GM19463 (cell line): ENCODE measurements at regions not wholly inside any gene's neighbourhood (a gene's known extent, or its start where the extent isn't known, plus 50 kb on each side); places are given as distances from the start of the nearest gene placed in this dataset.
A peak's percentile ranks its signal among the peaks of the same experiment; 100 is the strongest.

ENCODE experiments used
- ATAC-seq: cut with Tn5 transposase; IDR thresholded peaks from one replicate; pipeline ENCODE4 v1.9.1; 2021; ENCODE audit warnings: mild to moderate bottlenecking, moderate library complexity; ENCODE audit not compliant: unreplicated experiment

DNA sequence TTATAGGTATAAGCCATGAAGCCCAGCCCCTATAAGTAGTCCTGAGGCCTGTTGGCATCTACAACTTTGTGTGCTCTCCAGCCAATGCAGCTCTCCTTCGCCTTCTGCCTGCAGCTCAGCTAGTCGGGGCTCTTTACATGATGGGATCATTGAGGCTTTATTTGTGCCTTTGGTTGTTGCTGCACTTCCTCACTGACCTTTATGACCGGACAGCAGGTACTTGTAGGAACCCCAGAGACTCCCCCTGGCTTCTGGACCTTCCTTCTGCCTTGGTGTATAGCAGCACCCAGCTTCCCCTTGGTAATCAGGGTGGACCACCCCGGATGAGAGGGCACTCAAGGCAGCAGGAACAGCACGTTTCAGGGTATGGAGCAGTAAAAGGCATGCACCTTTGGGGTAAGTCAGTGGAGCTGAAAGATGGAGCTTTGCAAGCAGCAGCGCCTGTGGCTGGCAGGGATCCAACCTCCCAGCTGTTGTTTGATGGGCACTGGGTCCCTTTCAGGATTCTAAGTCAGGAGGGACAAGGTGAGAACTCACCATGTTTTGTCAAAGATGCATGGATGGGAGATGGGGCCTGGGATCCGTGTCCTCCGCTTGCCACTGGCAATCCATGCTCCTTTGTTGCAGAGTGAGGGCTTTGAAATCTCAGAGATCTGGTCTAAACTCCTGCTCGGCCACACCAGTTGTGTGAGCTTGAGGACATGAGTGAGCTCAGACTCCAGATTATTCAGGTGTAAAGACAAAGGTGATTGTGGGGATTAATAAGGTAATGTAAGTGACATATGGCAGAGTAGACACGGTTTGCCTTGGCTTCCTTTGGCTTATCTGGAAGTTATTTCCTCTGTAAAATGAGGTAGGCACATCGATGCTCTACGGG lies 65.1 kb upstream of the KLF13 start:
- ATAC-seq, result no peak

- no peak for ATAC-seq
Measured at GRCh38 chr15:31262143-31262530, 64.5 kb upstream of the KLF13 start.

DNA sequence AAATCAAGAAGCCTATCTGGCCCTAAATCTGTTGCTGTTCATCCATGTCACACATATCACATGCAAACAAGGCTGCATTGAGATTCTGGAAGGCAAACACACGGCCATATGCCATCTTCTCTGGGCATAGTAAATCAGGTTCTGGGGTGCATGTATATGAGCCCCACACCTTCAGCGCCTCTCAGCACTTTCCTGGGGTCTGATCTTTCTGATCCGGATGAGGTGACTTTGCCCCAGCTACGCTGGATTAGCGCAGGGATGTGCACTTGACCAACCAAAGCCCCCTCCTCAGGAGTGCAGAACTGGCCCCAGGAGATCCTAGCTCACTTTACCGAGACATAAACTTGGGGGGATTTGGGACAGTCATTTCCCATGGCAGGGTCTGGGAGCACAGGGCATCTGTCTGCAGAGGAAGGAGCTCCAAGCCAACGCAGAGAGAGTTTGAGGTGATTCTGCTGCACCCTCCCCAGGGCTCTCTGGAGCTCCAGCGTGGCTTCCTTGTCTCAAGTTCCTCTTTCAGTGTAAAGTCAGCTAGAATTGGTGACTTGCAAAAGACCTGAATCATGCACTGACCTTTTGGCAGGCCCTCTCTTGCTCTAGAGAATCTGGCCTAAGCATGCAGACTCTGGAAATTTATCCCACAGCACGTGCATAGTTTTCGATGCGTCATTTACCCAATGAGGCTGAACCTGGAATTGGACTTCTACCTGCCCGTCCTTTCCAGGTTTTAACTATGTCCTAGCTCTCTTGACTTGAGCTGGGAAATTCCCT lies 63.5 kb upstream of the KLF13 start:
- peak; percentile 18 for ATAC-seq

- ATAC-seq, result peak; percentile 36
Measured at GRCh38 chr15:31263751-31264558, 62.7 kb upstream of the KLF13 start.

DNA sequence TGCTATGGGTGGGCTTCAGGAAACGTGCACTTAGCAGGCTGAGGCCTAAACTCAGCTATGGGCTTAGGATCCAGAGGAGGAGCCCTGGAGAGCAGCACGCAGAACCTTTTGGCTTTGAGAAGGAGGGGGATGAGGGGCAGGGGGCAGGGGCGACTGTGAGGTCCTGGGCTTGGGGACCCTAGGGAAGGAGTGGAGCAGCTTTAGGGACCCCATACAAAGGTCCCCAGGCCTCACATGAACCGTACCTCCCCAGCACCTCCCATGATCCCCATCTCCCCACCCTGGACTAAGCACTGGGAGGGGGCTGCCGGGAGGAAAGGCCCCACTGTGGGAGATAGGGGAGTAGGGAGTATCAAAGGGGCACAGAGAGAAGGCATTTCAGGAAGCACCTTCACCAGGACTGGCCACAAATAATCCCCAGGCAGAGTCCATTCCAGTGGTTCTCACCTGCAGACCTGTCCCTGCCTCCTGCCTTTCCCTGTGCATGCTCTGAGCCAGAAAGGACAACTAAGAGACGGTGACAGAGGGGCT lies 62.0 kb upstream of the KLF13 start:
- no peak for ATAC-seq

DNA sequence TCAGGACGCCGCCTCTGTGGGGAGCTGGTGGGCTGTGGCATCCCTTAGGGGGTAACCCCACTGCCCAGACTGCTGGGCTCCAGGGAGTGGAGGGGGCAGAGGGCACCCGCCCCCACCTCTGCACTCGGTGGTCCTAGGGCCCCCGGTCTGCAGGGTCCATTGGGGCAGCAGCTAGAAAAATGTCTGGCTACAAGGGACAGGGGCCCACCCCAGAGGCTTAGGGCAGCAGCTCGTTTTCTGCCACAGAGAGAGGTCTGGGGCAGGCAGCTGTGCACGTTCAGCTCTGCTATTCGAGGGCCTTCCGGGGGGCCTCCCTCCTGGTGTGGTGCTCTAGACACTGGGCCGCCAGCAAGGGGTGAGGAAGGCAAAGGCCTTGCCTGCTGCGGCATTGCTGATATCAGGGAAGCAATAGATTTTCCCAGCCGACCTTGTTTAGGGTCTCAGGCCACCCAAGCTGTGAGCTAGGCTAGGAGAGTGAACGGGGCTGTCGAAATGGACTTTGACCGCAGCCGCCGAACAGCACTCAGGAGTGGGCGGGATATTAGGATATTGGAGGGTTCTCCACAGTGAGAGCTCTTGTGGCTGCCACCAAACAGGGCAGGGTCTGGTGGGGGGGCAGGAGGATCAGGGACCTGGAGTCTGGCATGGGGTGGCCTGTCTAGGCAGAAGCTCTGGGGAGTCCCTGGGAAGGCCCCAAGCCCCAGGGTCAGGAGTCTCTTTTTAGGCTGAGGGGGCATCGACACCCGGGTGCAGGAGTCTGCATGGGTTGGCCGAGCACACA lies 61.4 kb upstream of the KLF13 start:
- peak; percentile 4 for ATAC-seq

- peak; percentile 50 for ATAC-seq
Measured at GRCh38 chr15:31265871-31266711, 60.5 kb upstream of the KLF13 start.

- peak; percentile 9 for ATAC-seq
Measured at GRCh38 chr15:31266712-31267111, 59.9 kb upstream of the KLF13 start.

- no peak for ATAC-seq
Measured at GRCh38 chr15:31267161-31268107, 59.2 kb upstream of the KLF13 start.

GRCh38 chr15:31268108-31268501 lies 58.5 kb upstream of the KLF13 start:
- ATAC-seq, result no peak

GRCh38 chr15:31268911-31269784 lies 57.5 kb upstream of the KLF13 start:
- no peak for ATAC-seq

DNA sequence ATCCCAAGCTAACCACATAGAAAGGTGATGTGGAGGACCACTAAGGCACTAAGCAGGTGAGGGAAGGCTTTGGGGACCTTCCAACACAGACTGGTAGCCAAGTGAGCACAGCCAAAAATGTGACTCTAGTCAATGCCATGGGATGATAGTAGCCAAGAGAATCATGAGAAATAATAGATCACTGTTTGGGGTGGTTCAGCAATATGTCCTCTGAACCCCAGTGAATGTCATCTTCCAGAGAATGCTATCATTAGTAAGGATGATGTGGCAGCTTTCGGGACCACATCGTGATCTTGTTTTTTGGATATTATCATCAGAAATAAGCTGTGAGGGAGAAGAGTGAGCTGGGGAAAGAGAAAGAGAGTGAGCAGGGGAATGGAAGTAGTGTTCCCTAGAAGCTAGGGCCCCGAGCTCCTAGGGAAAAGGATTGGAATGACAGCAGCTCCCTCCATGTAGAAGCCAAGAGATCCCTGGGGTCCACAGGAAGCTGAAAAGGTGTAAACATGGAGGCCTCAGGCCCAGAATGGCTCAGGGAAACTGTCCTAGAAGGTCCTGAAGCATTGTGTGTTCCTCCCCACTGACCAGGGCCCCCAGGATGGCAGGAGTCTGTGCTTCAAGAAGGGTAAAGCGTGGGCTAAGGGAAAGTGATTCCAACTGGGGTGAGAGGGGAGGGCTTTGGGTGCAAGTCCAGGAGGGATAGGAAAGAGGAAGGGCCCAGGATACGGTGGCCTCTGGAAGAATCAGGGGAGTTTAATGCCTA lies 56.6 kb upstream of the KLF13 start:
- no peak for ATAC-seq

DNA sequence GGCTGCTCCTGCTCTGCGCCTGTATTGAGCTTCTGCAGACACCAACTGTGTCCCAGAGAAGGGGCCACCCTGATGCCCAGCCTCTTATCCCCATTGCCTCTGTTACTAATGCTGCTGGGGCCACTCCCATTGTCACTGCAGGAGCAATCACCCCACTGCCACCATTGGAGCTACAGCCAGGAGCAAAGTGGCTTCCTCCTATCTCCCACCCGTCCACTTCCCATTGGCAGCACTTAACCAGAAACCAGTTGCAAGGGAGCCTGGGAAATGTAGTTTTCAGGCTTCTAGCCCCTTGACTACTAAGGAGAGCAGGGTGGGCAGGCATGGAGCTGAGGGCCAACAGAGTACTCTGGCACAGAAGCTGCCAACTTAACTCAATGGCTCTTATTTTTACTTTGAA lies 55.9 kb upstream of the KLF13 start:
- no peak for ATAC-seq

- ATAC-seq, result no peak
Measured at GRCh38 chr15:31271224-31271635, 55.4 kb upstream of the KLF13 start.

DNA sequence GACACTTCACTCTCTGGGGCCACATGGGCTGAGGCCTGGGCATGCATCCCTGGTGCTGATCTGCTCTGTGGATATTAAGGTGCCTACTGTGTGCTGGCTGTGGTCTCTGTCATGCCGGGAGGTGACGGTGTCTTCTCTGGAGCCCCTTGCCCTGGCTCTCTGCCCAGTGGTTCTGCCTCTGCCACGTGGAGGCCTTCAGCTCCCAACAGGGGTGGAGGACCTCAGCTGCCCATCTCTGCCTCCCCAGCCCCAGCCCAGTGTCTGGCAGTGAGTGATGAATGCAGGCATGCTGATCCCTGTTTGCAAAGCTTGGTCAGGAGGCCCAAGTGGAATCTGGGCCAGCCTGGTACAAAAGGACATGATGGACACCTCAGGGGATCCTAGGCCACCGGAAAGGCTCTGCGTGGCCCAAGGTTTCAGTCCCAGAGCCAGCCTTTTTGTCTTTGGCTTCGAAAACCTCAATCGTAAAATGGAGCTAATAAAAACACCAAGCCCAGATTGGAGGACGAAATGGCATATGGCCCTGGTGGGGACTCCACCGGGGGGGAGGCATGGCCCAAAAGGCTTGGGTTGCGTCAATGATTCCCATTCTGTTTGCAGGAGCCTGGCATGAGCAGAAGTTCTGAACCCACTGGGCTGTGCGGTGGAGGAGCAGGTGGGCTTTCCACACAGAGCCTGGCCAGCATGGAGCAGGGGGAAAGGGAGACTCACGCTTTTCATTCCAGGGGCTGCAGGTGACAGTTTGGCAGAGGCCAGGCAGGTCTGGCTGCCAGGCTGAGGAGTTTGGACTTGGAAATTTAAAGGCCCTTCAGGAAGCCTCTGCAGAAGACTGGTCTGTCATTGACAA lies 54.7 kb upstream of the KLF13 start:
- no peak for ATAC-seq
